Glomerular endothelial cell (primary cell): ENCODE measurements at regions not wholly inside any gene's neighbourhood (a gene's known extent, or its start where the extent isn't known, plus 50 kb on each side); places are given as distances from the start of the nearest gene placed in this dataset.

Source experiments
- DNase-seq: peaks from one replicate; pipeline ENCODE4 v3.0.0-alpha.2; 2011; ENCODE audit warnings: low read depth, low spot score; ENCODE audit errors: extremely low read depth

DNA sequence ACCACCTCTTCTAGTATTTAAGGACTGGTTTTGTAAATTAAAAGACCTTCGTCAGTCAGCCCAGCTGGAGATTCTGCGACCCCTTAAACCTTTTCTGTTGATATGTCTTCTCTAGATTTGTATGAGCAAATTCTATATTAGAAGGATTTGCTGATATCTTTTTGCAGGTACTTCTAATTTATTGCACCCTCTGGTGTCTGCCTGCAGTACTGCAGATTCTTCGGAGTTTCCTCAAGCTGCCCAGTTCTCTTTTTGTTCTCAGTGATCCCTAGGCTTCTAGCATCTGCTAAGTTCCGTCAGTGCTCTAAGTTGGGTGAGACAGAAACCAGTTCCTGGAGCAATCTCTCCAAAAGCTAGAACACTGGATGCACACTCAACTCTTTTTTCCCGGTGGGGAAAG is 545.2 kb downstream of the C4orf33 start:
- peak; percentile 62 for DNase-seq

DNA sequence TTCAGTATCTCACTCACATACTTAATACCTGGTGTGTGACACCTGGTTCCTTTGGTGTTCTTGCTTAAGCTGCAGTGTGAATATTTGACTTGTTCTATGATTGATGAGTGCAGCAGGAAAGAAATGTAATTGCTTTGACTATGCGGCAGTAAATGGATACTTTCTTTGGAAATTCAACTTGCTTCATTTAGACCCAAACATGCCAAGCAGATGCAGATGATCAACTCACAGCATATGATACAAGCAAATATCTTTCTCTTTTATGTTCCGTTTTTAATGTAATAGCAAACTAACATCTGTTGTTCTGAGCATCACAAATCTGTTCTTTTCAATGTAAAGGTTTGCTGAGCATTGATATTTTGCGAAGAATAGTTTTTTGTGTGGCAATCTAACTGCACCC is 549.5 kb downstream of the C4orf33 start:
- no peak for DNase-seq

DNA sequence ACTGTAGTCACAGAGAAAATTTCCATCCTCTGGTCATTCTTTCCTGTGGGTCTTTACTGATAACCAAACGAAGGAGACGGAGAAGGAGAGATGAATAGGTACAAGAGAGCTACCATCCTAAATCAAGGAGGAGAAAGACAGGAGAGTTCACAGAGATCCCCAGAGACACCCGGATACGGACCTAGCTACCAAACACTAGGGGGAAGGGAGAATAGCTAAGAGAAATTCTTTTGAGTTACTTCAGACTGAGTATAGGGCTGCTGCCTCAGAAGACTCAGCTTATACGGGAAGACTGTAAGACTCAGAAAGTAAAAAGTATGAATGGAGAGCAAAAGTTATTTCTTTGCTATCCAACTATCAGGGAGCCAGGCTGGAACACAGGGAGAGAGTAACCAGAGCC is 572.1 kb downstream of the C4orf33 start:
- DNase-seq: no peak

DNA sequence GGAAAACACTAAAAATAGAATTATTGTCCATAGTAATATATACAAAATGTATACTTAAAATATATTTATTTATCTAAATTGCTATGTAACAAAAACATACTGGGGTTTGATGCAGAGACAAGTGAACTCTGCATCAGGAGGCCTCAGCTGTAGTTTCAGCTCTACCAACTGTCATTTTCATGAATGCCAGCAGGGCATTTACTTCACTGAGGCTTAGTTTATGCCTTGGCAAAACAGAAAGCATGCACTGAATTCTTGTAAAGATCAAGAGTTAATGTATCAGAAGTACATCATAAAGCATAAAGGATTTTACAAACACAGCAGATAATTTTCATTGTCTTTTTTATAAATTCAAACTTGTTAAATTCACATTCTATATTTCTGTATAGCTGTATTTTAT is 577.0 kb downstream of the C4orf33 start:
- no peak for DNase-seq

DNA sequence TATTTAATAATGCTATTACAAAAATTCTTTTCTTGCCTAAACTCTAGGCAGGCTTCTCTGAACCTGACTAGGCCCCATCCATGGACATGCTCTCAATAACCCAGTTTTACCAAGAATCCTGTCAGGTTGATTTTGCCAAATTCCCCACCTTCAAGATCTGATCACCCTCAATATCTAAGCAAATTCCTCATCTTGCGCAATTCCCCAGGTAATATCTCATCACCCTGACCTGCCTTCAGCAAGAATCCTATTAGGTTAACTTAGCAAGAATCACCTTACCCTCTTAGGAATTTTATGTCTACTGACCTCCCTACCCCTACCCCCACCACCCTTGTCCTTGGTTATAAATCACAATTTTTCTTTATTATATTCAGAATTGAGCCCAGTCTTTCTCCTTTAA is 579.1 kb downstream of the C4orf33 start:
- DNase-seq: no peak

- DNase-seq: no peak
Observed at GRCh38 chr4:129676934-129677333, 581.0 kb downstream of the C4orf33 start.

- DNase-seq: peak; percentile 2
Observed at GRCh38 chr4:129682586-129682985, 586.6 kb downstream of the C4orf33 start.

GRCh38 chr4:129707949-129708348 is 612.0 kb downstream of the C4orf33 start:
- DNase-seq: no peak

DNA sequence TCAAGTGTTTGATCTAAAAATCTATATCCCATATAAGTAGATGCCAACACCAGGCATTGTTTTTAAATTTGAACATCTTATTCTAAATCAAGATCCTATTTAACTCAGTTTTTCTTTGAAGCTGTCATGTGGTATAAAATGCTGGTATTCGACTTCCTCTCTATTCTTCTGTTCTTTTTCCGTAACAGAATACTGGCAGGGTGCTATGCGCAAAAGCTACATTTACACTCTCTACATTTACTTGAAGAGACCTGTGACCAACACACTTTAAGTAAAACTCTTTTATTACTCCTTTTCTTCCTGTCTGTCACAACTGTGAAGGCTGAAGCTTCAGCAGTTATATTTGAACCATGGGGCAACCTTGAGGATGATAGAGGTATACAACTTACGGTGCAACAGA is 612.8 kb downstream of the C4orf33 start:
- DNase-seq: no peak

GRCh38 chr4:129738175-129738574 is 642.2 kb downstream of the C4orf33 start:
- DNase-seq: no peak

DNA sequence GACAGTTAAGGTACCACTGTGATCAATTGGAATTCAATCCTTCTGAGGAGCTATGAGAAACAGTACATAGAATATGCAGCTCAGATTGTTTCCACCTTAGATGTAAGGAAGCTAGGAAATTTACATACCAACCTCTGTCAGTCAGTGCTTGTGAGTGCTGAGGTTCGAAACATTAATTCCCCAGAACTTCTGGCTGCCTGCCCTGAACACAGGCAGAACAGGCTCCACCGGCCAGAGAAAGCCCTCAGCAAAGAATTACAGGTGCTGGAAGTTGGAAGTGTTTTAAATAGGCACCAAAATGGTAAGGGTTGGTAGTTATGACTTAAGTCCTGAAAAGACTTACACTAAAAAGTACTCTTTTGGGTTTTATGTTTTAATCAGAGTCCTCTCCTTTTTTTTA is 651.8 kb downstream of the C4orf33 start:
- no peak for DNase-seq

GRCh38 chr4:129748991-129749390 is 653.0 kb downstream of the C4orf33 start:
- no peak for DNase-seq

DNA sequence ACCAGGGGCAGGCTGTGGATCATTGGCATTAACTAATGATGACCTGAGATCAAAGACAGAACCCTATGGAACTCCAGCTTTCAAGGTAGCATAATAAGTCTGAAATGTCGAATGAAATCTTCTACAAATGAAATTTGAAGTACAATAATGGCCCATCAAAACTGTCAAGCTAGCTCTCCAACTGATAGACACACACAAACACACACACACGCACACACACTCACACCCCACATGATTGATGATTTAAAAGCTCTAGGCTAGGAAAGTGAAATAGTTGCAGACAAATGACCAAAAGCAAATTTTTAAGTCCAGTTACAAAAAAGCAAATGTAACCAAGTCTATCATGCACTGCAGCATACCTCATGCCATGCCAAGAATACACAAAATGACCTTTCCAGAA is 655.7 kb downstream of the C4orf33 start:
- DNase-seq: no peak

DNA sequence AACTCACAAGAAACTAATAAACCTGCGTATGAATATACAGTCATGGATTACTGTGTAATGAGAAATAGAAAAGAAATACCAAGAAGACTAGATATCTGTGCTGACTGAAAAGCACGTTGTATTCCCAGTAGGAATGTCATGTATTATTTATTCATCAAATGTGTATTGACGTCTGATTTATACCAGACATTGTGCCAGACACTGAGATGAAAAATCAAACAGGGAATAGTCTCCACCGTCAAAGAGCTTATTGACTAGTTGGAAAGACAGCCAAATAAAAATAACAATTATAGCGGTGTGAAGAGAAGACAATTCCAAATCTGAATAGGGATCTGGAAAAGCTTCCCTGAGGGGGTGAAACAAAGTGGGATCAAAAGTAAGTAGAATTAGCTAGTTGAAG is 687.6 kb downstream of the C4orf33 start:
- DNase-seq: no peak

DNA sequence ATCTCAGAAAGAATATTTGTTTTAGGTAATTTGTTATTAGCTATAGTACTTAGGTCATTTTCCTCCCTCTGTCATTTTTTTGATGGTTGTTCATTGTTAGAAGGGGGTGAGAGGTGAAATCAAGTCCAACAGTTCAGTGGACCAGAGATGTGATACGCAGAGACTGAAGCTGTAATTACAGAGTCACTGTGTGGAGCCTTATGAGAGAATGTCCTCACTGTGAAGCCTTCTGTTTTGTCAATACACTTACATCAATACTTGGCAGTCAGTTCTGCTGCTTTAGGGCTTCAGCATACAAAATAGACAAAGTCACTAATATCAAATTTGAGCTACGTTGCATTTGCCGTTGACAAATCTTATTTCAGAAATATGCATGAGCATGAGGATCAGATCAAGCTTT is 692.5 kb downstream of the C4orf33 start:
- no peak for DNase-seq

DNA sequence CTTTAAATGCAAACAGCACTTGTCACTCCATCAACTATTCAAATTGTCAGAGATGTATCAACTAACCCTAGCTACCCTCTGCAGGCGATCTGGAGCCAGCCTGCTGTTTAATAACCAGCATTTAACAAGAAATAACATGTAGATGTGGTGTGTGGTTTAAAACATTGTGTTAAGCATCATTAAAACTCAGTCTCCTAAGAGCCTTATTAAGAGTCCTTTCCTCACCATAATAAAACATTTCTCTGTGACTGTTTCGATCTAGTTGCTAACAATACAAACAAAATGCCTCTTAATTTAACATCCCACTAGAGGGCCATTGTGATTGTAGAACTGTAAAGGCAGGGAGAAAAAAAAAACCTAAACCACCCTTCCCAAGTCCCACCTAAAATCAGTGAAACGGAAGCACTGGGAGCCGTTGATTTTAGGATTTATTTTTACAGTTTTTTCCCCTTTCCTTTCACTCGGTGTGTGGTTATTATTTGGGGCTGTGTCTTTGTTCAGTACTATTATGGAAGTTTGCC is 708.6 kb downstream of the C4orf33 start:
- DNase-seq: no peak

GRCh38 chr4:129806986-129807385 is 711.0 kb downstream of the C4orf33 start:
- DNase-seq: no peak

DNA sequence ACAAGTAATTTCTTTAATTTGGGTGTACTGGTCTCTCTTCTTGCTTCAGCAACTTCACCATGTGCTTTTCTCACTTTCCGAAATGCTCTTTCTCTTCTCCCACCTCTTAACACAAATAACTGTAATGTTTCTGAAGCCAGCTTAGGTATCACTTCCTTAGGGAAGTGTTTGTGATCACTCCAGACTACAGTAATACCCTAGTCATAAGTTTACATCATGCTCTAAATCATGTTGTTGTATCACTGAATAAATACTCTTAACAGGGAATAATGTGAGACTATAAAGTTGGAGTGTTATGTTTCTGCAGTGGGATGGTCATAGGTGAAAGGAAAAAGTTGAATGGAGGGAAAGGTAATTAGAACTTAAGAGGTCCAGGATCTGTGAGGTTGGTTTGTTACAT is 712.3 kb downstream of the C4orf33 start:
- DNase-seq: no peak

DNA sequence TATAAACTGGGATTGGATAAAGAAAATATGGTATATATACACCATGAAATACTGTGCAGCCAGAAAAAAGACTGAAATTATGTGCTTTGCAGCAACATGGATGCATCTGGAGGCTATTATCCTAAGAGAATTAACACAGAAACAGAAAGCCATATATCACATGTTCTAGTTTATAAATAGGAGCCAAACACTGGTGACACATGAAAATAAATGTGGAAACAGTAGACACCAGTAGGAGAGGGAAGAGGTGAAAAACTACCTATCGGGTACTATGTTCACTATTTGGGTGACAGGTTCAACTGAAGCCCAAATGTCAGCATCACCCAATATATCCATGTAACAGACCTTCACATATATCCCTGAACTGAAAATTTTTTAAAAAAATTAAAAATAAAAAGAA is 725.1 kb downstream of the C4orf33 start:
- no peak for DNase-seq

DNA sequence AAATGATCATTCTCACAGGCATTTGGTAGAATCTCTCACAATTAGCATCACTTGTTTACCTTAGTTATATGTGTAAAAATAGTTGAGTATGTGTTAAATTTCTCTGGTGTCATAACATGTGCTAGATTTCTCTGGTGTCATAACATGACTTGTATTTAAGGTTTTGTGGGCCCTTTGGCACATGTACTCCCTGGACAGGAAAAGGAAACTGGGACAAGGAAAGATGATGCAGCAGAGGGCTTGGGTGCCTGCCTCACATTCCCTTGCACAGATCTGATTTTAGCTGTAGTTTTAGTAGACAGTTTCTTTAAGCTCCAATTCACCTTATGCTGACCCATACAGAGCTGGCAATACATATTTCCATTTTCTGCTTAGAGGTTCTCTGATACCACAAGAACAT is 726.0 kb downstream of the C4orf33 start:
- peak; percentile 7 for DNase-seq

GRCh38 chr4:129822701-129823100 is 726.7 kb downstream of the C4orf33 start:
- peak; percentile 78 for DNase-seq

- no peak for DNase-seq
Observed at GRCh38 chr4:129823105-129823504, 727.2 kb downstream of the C4orf33 start.

DNA sequence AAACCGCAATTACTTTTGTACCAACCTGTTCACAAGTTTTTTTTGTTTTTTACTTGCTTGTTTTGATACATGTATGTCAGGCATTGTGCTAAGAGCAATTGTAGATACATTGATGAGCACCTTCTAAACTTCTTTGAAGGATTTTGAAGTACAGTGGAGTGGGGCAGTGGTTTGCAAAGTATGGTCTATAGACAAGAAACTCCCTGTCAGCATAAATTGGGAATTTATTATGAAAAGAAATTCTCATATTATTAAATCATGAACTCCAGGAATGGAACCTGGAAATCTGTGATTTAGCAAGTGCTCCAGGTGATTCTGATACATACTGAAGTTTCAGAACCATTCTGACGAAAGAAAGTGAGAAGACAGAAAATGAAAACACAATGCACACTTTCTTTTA is 733.4 kb downstream of the C4orf33 start:
- no peak for DNase-seq

DNA sequence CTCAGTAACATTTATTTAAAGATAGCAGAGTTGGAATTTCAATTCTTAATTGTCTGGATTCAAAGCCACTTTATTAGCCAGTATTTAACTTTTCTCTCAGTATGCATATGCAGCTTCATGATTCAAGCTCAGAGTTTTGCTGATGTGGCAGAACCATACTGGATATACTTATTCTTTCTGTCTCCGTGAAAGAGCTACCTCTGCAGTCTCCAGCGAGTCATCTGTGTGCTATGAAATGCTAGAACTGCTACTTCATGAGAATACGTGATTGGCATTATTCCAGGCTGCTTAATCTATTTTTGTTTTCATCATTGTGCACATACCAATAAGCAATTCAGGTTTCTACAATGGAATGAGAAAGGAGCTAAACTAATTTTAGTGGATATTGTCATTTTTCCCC is 743.7 kb downstream of the C4orf33 start:
- DNase-seq: no peak
